ENCODE measurements at regions not wholly inside any gene's neighbourhood (a gene's known extent, or its start where the extent isn't known, plus 50 kb on each side); places are given as distances from the start of the nearest gene placed in this dataset.

- TF ChIP-seq POLR2A (IDR thresholded peaks at IDR 0.05): no peak
- no peaks in the 10 kb centered on the region for H3K9me3 ChIP-seq
- H3K27ac ChIP-seq: no peak overlapping the region
- no peaks in the 10 kb centered on the region for H3K27me3 ChIP-seq
- DNase-seq: no peak
- no peaks in the 10 kb centered on the region for H3K4me1 ChIP-seq
- H3K4me3 ChIP-seq: no peak overlapping the region
- H3K36me3 ChIP-seq: no peaks in the 10 kb centered on the region
- intact Hi-C loops (cut with DNase I; ENCODE audit: low total_unique reads): no loop called here
Measured at GRCh38 chr15:60076582-60077276, 72.6 kb downstream of the FOXB1 start.

- no peak for DNase-seq
- Histone ChIP-seq H3K4me3 (no peak overlapping the region), H3K27ac (no peak overlapping the region), H3K9me3 (no peaks in the 10 kb centered on the region), H3K4me1 (no peaks in the 10 kb centered on the region), H3K27me3 (no peaks in the 10 kb centered on the region), H3K36me3 (no peaks in the 10 kb centered on the region)
- TF ChIP-seq POLR2A (IDR thresholded peaks at IDR 0.05) (no peak), CTCF (IDR thresholded peaks at IDR 0.05) (no peak)
- intact Hi-C loops (cut with DNase I; ENCODE audit: low total_unique reads): no loop called here
Measured at GRCh38 chr15:60077581-60078359, 73.7 kb downstream of the FOXB1 start.

GRCh38 chr15:60079210-60079609, 75.1 kb downstream of the FOXB1 start:
- intact Hi-C loops (cut with DNase I; ENCODE audit: low total_unique reads): no loop called here
- Histone ChIP-seq H3K27ac (no peak overlapping the region), H3K27me3 (no peaks in the 10 kb centered on the region), H3K4me3 (no peak overlapping the region), H3K36me3 (no peaks in the 10 kb centered on the region), H3K4me1 (no peaks in the 10 kb centered on the region), H3K9me3 (no peaks in the 10 kb centered on the region)
- TF ChIP-seq CTCF (IDR thresholded peaks at IDR 0.05) (no peak), POLR2A (IDR thresholded peaks at IDR 0.05) (no peak)
- no peak for DNase-seq

GRCh38 chr15:60081976-60082375, 77.9 kb downstream of the FOXB1 start:
- TF ChIP-seq CTCF (IDR thresholded peaks at IDR 0.05) (no peak), POLR2A (IDR thresholded peaks at IDR 0.05) (no peak)
- intact Hi-C loops (cut with DNase I; ENCODE audit: low total_unique reads): no loop called here
- H3K4me1 ChIP-seq: no peaks in the 10 kb centered on the region
- DNase-seq: no peak
- H3K27ac ChIP-seq: no peak overlapping the region
- H3K27me3 ChIP-seq: no peaks in the 10 kb centered on the region
- H3K36me3 ChIP-seq: no peaks in the 10 kb centered on the region
- H3K4me3 ChIP-seq: no peak overlapping the region
- no peaks in the 10 kb centered on the region for H3K9me3 ChIP-seq

- DNase-seq: no peak
- no peak overlapping the region for H3K27ac ChIP-seq
- no peaks in the 10 kb centered on the region for H3K4me1 ChIP-seq
- H3K9me3 ChIP-seq: no peaks in the 10 kb centered on the region
- intact Hi-C loops (cut with DNase I; ENCODE audit: low total_unique reads): no loop called here
- H3K4me3 ChIP-seq: no peak overlapping the region
- TF ChIP-seq CTCF (IDR thresholded peaks at IDR 0.05) (no peak), POLR2A (IDR thresholded peaks at IDR 0.05) (no peak)
- no peaks in the 10 kb centered on the region for H3K27me3 ChIP-seq
- H3K36me3 ChIP-seq: no peaks in the 10 kb centered on the region
Measured at GRCh38 chr15:60083318-60083717, 79.2 kb downstream of the FOXB1 start.

Measured in uterus (tissue), 3 donors.